Naive thymus-derived CD8-positive, alpha-beta T cell (primary cell): ENCODE measurements at regions not wholly inside any gene's neighbourhood (a gene's known extent, or its start where the extent isn't known, plus 50 kb on each side); places are given as distances from the start of the nearest gene placed in this dataset.
"Not testable (repeated sequence)": the region's sequence is repeated elsewhere in the genome, so short reads cannot be mapped to it uniquely, and the experiment has no call there.

Experiments
- ATAC-seq, 2 donors: fragments of 150-1000 bp; cut with Tn5 transposase in 1 of 2; sonication (Bioruptor Pico), chemical (Tn5 transposase) in 1 of 2; 1 replicate in 1 of 2; 2 replicates in 1 of 2; pipeline ENCODE4 v1.10.0; 2021; ENCODE audit warnings: mild to moderate bottlenecking in 2 of 2, moderate library complexity in 2 of 2
- POLR2A ChIA-PET: fragments of 350-600 bp; sonication (Branson Sonifier 250); formaldehyde crosslinking; loops from one replicate; lab custom pipeline; 2021; ENCODE audit warnings: antibody characterized with exemption; lab: Charles Lee
- DNase-seq, 10 donors: peaks; one replicate each; pipeline versions ENCODE4 v3.0.0 to v3.0.0-alpha.2; 2020 to 2022
- H3K27ac Mint-ChIP-seq, 10 donors: one replicate each; pipeline ENCODE4 v1.8.0; 2020 to 2022; ENCODE audit warnings: mild to moderate bottlenecking in 10 of 10, mixed read lengths in 10 of 10, moderate library complexity in 4 of 10, inconsistent platforms in 1 of 10
- H3K27me3 Mint-ChIP-seq, 5 donors: one replicate each; pipeline ENCODE4 v1.8.0; 2021 to 2022; ENCODE audit warnings: mixed read lengths in 5 of 5
- H3K36me3 Mint-ChIP-seq, 3 donors: one replicate each; pipeline ENCODE4 v1.8.0; 2020 to 2022; ENCODE audit warnings: mixed read lengths in 3 of 3, mild to moderate bottlenecking in 2 of 3, inconsistent platforms in 1 of 3
- H3K4me1 Mint-ChIP-seq, 4 donors: one replicate each; pipeline ENCODE4 v1.8.0; 2021 to 2022; ENCODE audit warnings: mixed read lengths in 4 of 4
- H3K4me3 Mint-ChIP-seq, 10 donors: one replicate each; pipeline ENCODE4 v1.8.0; 2020 to 2022; ENCODE audit warnings: mild to moderate bottlenecking in 10 of 10, mixed read lengths in 10 of 10, moderate library complexity in 6 of 10, inconsistent platforms in 1 of 10
- H3K9me3 Mint-ChIP-seq, 9 donors: one replicate each; pipeline ENCODE4 v1.8.0; 2020 to 2022; ENCODE audit warnings: mixed read lengths in 9 of 9, mild to moderate bottlenecking in 3 of 9, inconsistent platforms in 1 of 9, moderate library complexity in 1 of 9

DNA sequence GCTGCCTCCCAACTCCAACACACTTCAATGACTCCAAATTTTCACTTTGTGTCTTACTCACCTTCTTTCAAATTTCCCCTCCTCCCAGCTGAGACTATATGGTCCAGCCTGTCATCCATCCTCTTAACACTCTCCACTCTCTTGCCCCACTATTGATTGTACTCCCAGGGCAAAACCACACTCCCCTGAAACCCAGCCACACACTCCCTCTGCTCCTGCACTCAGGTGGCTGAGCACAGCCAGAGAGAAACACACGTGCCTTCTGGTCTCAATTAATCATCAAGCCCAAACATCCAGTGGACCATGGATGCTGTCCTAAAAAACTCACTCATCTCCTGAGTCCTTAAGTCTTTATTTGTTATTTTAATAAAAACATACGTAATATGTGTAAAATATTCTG, 1026.4 kb downstream of the KCNJ18 start:
- Mint-ChIP-seq H3K27ac (no peak overlapping the region), H3K27me3 (no peaks in the 10 kb centered on the region), H3K9me3 (peaks cover 0 to 55% (median 37%) of the 10 kb centered on the region in 9 donors), H3K4me1 (no peaks in the 10 kb centered on the region), H3K4me3 (no peak overlapping the region), H3K36me3 (peaks cover 0 to 11% (median 6%) of the 10 kb centered on the region in 3 donors)
- POLR2A ChIA-PET = no interaction called here
- no peak for DNase-seq
- ATAC-seq = no peak

GRCh38 chr17:22741066-22741465, 1048.7 kb downstream of the KCNJ18 start:
- ATAC-seq, H3K4me3 Mint-ChIP-seq, POLR2A ChIA-PET, H3K27me3 Mint-ChIP-seq, H3K27ac Mint-ChIP-seq, H3K4me1 Mint-ChIP-seq: not testable (repeated sequence)
- peak in 1 of 10 donors; percentile 44 for DNase-seq
- peaks cover 0 to 71% (median 41%) of the 10 kb centered on the region in 9 donors for H3K9me3 Mint-ChIP-seq
- peaks cover 0 to 14% (median 10%) of the 10 kb centered on the region in 3 donors for H3K36me3 Mint-ChIP-seq
